Activated CD4-positive, CD25-positive, alpha-beta regulatory T cell (primary cell): ENCODE measurements at regions not wholly inside any gene's neighbourhood (a gene's known extent, or its start where the extent isn't known, plus 50 kb on each side); places are given as distances from the start of the nearest gene placed in this dataset.

Experiments used
- DNase-seq, 4 experiments: peaks; one replicate each; lab custom pipeline; 2025; lab: John Stamatoyannopoulos, UW

DNA sequence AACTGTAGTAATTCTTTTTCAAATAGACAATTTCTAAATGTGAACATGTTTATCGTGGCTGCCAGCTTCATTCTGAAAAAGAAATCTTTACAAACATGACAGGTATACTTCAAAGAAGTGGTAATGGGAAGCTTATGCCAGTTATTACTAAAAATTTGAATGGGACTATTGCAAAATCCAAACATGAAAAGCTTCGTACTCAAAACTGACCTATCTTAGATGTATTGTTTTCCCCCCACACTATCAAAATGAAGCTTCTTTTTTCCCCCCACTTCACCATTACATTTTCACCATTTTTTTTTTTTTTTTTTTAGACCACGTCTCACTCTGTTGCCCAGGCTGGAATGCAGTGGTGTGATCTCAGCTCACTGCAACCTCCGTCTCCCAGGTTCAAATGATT is 50.4 kb upstream of the SERTAD2 start:
- no peak for DNase-seq

GRCh38 chr2:64704996-64705395 is 51.3 kb upstream of the SERTAD2 start:
- no peak for DNase-seq

DNA sequence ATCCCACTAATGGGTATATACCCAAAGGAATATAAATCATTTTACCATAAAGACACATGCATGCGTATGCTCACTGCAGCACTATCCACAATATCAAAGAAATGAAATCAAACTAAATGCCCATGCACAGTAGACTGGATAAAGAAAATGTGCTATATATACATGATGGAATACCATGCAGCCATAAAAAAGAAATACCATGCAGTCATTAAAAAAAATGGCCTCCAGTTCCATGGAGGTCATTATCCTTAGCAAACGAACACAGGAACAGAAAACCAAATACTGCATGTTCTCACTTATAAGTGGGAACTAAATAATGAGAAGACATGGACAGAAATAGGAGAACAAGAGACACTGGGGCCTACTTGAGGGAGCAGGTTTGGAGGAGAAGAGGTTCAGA is 53.6 kb upstream of the SERTAD2 start:
- DNase-seq: no peak

DNA sequence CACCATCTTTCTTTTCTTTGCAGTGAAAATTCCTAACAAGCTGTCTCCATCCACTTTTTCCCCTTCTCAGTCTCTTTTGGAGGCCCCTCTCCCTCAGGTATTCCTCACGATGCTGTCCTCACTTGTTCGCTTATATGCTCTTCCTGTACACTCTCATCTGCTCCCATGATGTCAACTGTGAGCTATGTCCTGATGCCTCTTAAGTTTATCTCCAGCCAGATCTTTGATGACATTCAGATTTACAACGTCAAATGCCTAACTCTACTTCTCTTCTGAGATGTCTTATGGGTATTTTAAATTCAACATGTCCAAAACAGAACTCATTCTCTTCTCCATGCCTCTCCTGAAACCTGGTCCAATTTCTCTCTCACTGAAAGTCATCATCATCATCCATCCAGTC is 55.1 kb upstream of the SERTAD2 start:
- no peak for DNase-seq

DNA sequence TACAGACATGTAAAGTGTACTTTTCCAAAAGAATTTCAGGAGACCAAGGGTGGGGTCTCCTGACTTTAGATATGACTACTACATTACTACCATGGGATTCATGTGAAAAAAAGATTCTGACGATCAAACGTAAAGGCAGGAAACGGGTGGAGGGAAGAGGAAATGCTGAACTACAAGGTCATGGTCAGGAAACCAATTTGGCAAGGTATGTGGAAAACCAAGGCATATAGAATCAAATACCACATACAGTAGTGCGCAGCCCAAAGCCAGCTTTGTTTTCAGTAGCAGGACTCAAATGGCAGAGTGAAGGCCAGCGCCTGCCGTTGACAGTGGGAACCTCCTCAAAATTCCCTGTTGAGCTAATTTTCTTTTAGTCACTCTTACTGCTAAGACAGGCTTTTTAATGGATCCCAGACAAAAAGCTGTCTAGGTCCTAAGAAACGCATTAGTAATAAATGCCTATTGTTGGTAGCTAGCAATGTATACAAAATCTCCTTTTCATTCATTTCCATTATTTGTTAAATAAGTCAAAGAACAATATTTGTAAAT is 57.6 kb upstream of the SERTAD2 start:
- no peak for DNase-seq

GRCh38 chr2:64713686-64714085 is 60.0 kb upstream of the SERTAD2 start:
- DNase-seq: no peak

- no peak for DNase-seq
These were observed 62.9 kb upstream of the SERTAD2 start for GRCh38 chr2:64716569-64716968.

DNA sequence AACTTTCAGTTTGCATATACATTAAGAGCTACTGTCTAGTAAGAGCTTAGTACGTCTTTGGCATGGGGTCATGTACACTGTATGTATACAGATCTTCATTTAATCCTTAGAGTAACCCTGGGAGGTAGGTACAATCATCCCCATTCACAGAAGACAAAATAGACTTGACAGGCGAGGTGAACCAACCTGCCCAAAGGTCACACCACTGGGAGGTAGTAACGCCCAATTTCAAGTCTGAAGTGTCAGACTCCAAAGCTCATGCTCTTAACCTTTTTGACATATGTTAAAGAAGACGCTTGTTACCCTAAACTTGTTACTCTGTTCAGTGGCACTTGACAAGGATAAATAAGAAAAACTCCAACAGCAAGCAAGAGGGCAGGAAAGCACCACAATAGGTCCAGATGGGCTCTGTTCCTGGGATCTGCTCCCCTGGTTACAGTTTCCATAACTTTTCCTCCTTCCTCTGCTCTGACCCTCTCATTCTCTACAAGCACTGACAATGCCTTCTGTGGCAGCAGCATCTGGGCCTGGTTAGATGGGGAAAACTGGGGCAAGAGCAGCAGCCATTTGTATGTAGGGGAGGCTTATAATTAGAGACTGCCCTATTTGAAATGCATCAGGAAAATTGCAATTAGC is 64.7 kb upstream of the SERTAD2 start:
- DNase-seq: no peak

GRCh38 chr2:64720535-64721319 is 67.0 kb upstream of the SERTAD2 start:
- no peak for DNase-seq

GRCh38 chr2:64721320-64721623 is 67.6 kb upstream of the SERTAD2 start:
- DNase-seq: no peak

- no peak for DNase-seq
These were observed 68.8 kb upstream of the SERTAD2 start for GRCh38 chr2:64722291-64723044.

DNA sequence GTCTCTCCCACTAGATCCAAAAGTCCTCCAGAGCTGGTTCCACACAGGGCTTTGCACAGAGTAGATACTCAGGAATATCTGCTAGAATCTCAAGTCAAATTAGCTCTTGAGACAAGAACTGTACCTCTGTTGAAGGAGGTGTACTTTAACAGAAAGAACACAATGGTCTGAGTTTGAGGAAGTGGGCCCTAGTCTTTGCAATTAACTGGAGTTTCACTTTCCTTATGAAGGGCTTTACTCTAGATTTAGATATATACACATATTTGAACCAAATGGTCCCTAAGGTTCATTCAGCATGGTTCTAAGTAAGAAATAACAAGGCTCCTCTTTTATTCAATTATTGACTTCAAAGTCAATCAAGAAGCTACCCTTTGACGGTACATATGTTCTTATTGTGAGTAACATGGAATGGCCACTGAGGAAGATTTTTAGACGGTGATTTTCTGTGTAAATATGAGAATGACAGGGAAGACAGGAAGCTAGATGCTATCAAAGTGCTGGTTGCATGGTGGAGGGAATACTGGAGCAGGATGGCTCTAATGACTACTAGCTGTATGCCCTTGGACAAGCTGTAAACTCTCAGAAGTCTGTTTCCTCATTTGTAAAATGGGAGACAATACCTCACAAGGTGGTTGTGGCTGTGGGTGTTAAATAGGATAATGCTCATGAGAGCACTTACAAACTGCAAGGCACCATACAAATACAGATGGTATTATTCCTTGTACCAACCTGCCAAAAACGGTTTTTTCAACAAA is 73.5 kb upstream of the SERTAD2 start:
- DNase-seq: no peak

- DNase-seq: no peak
These were observed 74.2 kb upstream of the SERTAD2 start for GRCh38 chr2:64727843-64728463.

DNA sequence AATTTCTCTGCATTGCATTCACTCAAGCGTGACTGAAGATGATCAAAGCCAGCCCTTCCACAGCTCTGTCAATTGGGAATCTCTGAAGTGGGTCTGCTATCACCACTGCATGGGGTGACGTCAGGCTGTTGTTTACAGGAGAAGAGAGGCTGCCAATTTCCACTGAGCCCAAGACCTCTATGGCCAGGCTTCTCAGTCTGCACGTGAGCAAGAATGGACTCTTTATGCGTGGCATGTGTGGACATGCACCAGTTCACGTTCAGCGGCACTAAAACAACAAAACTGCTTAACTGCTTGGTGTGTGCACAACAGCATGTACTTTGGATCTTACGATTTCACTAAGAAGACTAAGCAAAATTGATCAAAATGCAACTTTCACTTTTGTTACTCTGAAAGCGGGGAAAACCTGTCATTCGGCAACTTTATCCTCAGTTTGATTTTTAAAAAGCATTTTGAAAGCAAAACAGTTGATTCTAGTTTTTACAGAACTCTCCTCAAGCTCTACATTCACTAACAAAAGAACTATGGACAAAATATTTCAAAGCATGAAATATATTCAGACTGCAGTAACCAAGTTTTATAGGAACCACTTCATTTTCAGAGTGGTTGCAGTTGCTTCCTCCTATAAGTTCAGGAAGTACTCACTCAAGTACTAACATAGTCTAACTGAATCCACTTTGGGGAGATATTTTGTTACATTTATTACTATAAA is 77.0 kb upstream of the SERTAD2 start:
- peak in 1 of 4 experiments; percentile 7 for DNase-seq

- DNase-seq: no peak
These were observed 77.5 kb upstream of the SERTAD2 start for GRCh38 chr2:64731263-64731643.

DNA sequence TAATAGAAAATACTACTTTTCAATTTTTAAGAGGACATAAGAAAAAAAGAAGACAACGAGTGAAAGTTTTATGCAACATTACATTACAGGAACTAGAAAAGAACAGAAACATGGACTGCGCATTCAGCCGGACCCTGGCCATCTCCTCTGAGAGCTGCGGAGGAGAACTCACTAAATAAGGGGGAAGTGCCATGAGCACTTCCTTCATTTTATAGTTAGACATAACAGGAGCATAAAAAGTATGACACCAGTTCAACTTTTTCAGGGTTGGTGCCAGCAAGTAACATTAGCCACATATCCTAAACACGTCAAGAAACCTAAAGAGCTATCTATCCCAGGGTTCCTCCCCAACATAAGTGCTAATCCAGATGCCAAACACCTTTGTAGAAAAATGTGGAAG is 78.0 kb upstream of the SERTAD2 start:
- DNase-seq: no peak

- DNase-seq: no peak
These were observed 78.4 kb upstream of the SERTAD2 start for GRCh38 chr2:64732146-64732545.

DNA sequence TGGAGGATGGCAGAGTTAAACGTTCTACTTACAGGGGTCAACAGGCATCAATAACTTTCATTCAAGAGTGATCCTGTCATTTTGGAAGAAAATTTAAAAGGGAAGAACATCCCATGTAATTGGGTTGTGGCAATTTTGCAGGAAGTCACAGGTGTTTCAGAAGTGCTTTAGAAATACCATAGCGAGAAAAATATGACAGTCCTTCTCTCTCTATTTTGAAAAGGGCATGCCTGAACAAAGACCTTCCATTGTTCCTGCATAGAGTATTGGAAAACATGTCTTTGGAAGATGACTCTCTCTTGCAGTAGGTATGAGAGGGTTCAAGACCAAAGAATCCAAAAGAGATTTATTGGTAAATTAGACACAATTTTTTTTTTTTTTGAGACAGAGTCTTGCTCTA is 81.8 kb upstream of the SERTAD2 start:
- DNase-seq: no peak

DNA sequence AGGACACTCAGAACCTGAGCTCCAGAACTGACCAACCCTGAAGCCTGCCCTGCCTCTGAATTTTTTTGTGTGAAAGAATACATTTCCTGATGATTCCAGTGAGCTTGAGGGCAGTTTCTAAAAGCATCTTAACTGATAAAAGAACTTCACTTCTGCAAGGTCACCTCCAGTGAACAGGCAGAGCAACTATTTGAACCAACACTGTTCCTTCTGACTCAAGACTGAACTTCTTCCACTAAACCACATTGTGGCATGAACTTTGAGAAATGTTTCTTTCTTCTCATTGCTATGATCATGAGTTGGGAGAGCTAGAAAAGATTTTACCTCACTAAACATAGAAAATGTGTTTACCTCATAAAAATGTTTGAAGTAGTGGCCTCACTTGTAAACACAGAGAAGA is 83.8 kb upstream of the SERTAD2 start:
- no peak for DNase-seq

- DNase-seq: no peak
These were observed 84.3 kb upstream of the SERTAD2 start for GRCh38 chr2:64738026-64738425.

GRCh38 chr2:64742678-64743077 is 89.0 kb upstream of the SERTAD2 start:
- no peak for DNase-seq
